Sigmoid colon (tissue), 6 donors: ENCODE measurements at regions not wholly inside any gene's neighbourhood (a gene's known extent, or its start where the extent isn't known, plus 50 kb on each side); places are given as distances from the start of the nearest gene placed in this dataset.
A peak's percentile ranks its signal among the peaks of the same experiment; 100 is the strongest.

ENCODE experiments used
- DNase-seq: peaks from one replicate; pipeline ENCODE4 v3.0.0-alpha.2; 2019
- H3K27ac ChIP-seq, 4 donors: fragments of 200-600 bp; sonication (generic); one replicate each; pipeline ENCODE4 v1.5.1; 2016 to 2019; ENCODE audit warnings: mild to moderate bottlenecking in 1 of 4
- H3K27me3 ChIP-seq, 3 donors: fragments of 200-600 bp; sonication (generic); one replicate each; pipeline ENCODE4 v1.5.1; 2019; ENCODE audit warnings: mild to moderate bottlenecking in 1 of 3
- H3K36me3 ChIP-seq, 4 donors: fragments of 200-600 bp; sonication (generic); one replicate each; pipeline ENCODE4 v1.5.1; 2016 to 2019
- H3K4me1 ChIP-seq, 4 donors: fragments of 200-600 bp; sonication (generic); one replicate each; pipeline ENCODE4 v1.5.1; 2017 to 2019
- H3K4me3 ChIP-seq, 4 donors: fragments of 200-600 bp; sonication (generic); one replicate each; pipeline ENCODE4 v1.5.1; 2017 to 2019; ENCODE audit warnings: mild to moderate bottlenecking in 2 of 4, moderate library complexity in 1 of 4
- H3K9me3 ChIP-seq, 4 donors: fragments of 200-600 bp in 3 of 4; sonication (generic) in 3 of 4; one replicate each; pipeline versions ENCODE4 v1.5.1 to v1.6.1; 2013 to 2019
- EP300 ChIP-seq, 4 donors: sonication (generic); formaldehyde crosslinking; IDR thresholded peaks; one replicate each; pipeline ENCODE4 v1.6.1; 2017; ENCODE audit warnings: antibody characterized with exemption in 4 of 4
- POLR2A ChIP-seq, 2 donors: fragments of 450-650 bp; IDR thresholded peaks; one replicate each; pipeline ENCODE4 v1.6.1; 2016; ENCODE audit warnings: antibody characterized with exemption in 2 of 2, mild to moderate bottlenecking in 2 of 2, moderate library complexity in 2 of 2
- POLR2AphosphoS5 ChIP-seq, 4 donors: sonication (generic); formaldehyde crosslinking; IDR thresholded peaks; one replicate each; pipeline ENCODE4 v1.6.1; 2017; ENCODE audit warnings: antibody characterized with exemption in 4 of 4
- WGBS, 2 donors: extraction: QIAGEN DNeasy Blood & Tissue Kit; methylation state at CpG; one replicate each; pipeline ENCODE4 v1.1.7; 2013; 5-methylcytosine and 5-hydroxymethylcytosine counted together
- intact Hi-C: fragments of 100-400 bp; cut with DNase I; formaldehyde crosslinking; loops from one replicate; pipeline ENCODE4 v1.15.1; 2023
- TF ChIP-seq, protein P1 (sequence below), 4 experiments: fragments of 450-650 bp in 3 of 4; fragments of 200-600 bp in 1 of 4; IDR thresholded peaks; one replicate each; pipeline ENCODE4 v1.5.1; 2016 to 2019; ENCODE audit warnings: antibody characterized with exemption in 4 of 4, mild to moderate bottlenecking in 3 of 4, moderate library complexity in 2 of 4
- donor health status: healthy with polysubstance abuse.
- donor health status: healthy.

DNA sequence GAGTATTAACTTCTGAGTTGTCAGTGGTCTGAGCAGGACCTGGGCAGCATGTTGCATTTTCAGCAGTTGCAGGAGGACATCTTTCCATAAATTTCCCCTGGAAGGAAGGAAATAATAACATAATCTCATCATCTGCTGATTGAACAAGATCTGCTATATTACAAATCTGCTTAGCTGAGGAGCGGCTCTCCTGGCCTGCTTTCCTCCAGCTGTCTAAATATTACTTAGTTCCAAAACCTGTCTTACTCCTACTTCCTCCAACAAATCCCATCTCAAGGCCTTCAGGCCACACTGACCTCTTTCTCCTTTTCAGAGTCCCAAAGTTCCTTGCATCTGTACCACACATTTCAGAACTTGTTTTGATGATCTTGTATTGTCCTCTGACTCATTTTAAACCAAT lies 364.4 kb upstream of the MCTP2 start:
- intact Hi-C loops: no loop called here
- DNase-seq: no peak
- 52 to 72% methylated on average over 1 of the region's 1 CpG for WGBS, 2 donors
- no peak overlapping the region for H3K27ac ChIP-seq
- no peaks in the 10 kb centered on the region for H3K9me3 ChIP-seq
- TF ChIP-seq POLR2AphosphoS5 (IDR thresholded peaks at IDR 0.05) (no peak), POLR2A (IDR thresholded peaks at IDR 0.05) (no peak), EP300 (IDR thresholded peaks at IDR 0.05) (no peak)
- TF ChIP-seq, protein P1, sequence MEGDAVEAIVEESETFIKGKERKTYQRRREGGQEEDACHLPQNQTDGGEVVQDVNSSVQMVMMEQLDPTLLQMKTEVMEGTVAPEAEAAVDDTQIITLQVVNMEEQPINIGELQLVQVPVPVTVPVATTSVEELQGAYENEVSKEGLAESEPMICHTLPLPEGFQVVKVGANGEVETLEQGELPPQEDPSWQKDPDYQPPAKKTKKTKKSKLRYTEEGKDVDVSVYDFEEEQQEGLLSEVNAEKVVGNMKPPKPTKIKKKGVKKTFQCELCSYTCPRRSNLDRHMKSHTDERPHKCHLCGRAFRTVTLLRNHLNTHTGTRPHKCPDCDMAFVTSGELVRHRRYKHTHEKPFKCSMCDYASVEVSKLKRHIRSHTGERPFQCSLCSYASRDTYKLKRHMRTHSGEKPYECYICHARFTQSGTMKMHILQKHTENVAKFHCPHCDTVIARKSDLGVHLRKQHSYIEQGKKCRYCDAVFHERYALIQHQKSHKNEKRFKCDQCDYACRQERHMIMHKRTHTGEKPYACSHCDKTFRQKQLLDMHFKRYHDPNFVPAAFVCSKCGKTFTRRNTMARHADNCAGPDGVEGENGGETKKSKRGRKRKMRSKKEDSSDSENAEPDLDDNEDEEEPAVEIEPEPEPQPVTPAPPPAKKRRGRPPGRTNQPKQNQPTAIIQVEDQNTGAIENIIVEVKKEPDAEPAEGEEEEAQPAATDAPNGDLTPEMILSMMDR (IDR thresholded peaks at IDR 0.05): no peak
- no peaks in the 10 kb centered on the region for H3K27me3 ChIP-seq
- H3K4me1 ChIP-seq: no peaks in the 10 kb centered on the region
- H3K4me3 ChIP-seq: no peak overlapping the region
- H3K36me3 ChIP-seq: no peaks in the 10 kb centered on the region

DNA sequence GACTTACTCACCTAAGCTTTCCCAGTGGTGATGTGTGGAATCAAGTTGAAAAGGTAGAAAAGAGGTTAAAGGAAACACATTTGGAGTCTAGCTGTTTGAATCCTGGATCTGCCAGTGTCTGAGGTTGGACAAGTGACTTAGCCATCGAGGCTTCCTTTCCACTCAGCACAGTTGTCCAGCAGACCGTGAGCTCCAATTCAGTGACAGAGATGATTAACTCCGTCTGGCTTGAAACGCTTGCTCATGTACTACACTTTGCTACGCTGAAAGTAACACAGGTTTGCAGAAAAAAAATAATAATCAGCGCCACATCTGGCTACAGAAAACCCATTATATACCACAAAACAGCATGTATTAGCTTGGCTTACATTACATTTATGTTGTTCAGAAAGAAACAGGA lies 364.9 kb upstream of the MCTP2 start:
- no peak overlapping the region for H3K27ac ChIP-seq
- H3K4me3 ChIP-seq: no peak overlapping the region
- intact Hi-C loops: no loop called here
- H3K27me3 ChIP-seq: no peaks in the 10 kb centered on the region
- no peaks in the 10 kb centered on the region for H3K4me1 ChIP-seq
- no peak for DNase-seq
- H3K9me3 ChIP-seq: no peaks in the 10 kb centered on the region
- TF ChIP-seq, protein P1 (IDR thresholded peaks at IDR 0.05): no peak
- WGBS, 2 donors: 76 to 80% methylated on average over 6 of the region's 6 CpGs
- no peaks in the 10 kb centered on the region for H3K36me3 ChIP-seq

DNA sequence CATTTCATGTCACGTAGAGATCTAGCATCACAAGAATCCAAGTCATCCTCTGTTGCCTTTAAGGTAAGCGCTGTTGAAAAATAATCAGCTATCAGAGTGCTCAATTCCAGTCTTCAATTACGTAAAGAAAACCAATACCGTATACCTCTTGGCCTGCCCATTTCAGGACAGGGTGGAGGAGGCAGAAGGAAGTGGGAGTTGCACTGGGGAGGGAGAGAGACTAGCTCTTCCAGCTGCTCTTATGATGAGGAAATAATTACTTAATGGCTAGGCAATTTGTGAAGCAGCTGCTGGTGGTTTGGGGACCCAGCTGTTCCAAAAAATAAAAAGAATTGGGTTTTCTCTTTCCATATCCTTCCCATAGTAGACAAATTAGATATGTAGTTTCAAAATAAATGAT lies 365.8 kb upstream of the MCTP2 start:
- H3K9me3 ChIP-seq: no peaks in the 10 kb centered on the region
- no peak for DNase-seq
- WGBS, 2 donors: 63 to 80% methylated on average over 4 of the region's 4 CpGs
- no peaks in the 10 kb centered on the region for H3K27me3 ChIP-seq
- H3K4me1 ChIP-seq: no peaks in the 10 kb centered on the region
- no peak overlapping the region for H3K27ac ChIP-seq
- no peaks in the 10 kb centered on the region for H3K36me3 ChIP-seq
- no peak overlapping the region for H3K4me3 ChIP-seq
- peak in 2 of 4 donors; percentile 21 to 30 for TF ChIP-seq POLR2AphosphoS5 (IDR thresholded peaks at IDR 0.05)
- no peak for TF ChIP-seq POLR2A (IDR thresholded peaks at IDR 0.05)
- TF ChIP-seq EP300 (IDR thresholded peaks at IDR 0.05): no peak
- TF ChIP-seq, protein P1 (IDR thresholded peaks at IDR 0.05): no peak
- intact Hi-C loops: no loop called here

DNA sequence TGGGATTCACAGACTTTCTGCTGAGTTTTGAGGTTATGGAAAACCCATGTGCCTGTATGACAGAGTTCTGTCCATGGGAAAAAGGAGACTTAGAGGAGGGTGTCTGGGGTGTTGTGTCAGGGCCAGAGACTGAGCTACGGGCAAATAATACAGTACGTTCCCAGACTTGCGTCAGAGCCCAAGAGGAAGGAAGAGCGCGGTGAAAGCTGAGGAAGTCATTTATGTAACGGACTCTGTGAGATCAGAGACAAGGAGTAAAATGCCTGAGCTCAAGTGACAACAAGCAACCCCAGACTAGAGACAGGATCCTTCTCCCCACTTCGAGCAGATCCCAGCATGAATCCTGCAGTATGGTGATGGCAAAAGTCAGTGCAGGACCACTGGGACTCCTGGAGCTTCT lies 368.6 kb upstream of the MCTP2 start:
- peak in 3 of 4 donors; percentile 51 to 82 (median 57) for TF ChIP-seq EP300 (IDR thresholded peaks at IDR 0.05)
- TF ChIP-seq, protein P1 (IDR thresholded peaks at IDR 0.05): no peak
- TF ChIP-seq POLR2A (IDR thresholded peaks at IDR 0.05): no peak
- peak in 3 of 4 donors; percentile 26 to 56 (median 49) for TF ChIP-seq POLR2AphosphoS5 (IDR thresholded peaks at IDR 0.05)

DNA sequence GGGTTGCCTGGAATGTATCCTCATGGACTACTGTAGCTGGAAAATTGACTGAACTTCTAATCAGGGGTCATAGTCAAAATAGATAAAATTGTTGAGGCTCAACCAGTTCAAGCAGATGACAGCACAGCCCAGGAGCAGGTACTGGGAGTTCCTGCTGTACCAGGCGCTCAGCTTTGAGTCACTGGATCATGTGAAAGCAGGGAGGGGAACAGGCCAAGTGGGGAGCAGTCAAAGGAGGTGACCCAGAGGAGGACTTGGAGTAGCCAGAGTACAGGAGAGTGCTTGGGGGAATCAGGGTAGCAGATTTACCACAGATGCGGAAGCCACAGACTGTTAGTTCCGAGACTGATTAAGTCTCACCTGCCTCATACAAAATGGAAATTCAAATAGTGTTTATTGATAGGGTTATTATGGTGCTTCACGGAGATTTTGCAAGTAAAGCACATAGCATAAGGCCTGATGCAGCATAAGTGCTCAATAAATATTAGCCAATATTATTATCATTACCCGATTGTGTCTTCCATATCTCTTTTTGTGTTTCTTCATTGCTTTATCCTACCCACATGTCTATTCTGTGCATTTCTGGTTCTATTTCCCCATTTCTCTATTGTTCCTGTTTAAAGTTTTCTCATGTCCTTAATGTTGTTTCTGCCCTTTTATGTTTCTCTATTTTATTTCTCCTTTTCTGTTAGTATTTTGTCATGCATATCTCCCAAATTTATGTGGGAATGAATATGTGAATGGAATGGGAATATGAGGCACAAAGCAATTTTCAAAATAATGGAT lies 369.2 kb upstream of the MCTP2 start:
- no peaks in the 10 kb centered on the region for H3K27me3 ChIP-seq
- WGBS, 2 donors: 74 to 84% methylated on average over 5 of the region's 5 CpGs
- H3K27ac ChIP-seq: peak overlapping the region in 3 of 4 donors; percentile 15 to 47 (median 44)
- H3K4me3 ChIP-seq: no peak overlapping the region
- DNase-seq: peak; percentile 65
- no peaks in the 10 kb centered on the region for H3K4me1 ChIP-seq
- no peaks in the 10 kb centered on the region for H3K36me3 ChIP-seq
- H3K9me3 ChIP-seq: no peaks in the 10 kb centered on the region
- intact Hi-C loops: no loop called here
- TF ChIP-seq EP300 (IDR thresholded peaks at IDR 0.05) (peak in 1 of 4 donors; percentile 10), POLR2AphosphoS5 (IDR thresholded peaks at IDR 0.05) (no peak)

More for the DNA sequence above, 368.6 kb upstream of the MCTP2 start:
- Histone ChIP-seq H3K4me1 (no peaks in the 10 kb centered on the region), H3K36me3 (no peaks in the 10 kb centered on the region), H3K27me3 (no peaks in the 10 kb centered on the region), H3K4me3 (no peak overlapping the region), H3K27ac (peak overlapping the region in 2 of 4 donors; percentile 2 to 47), H3K9me3 (no peaks in the 10 kb centered on the region)
- 48 to 76% methylated on average over 7 of the region's 7 CpGs for WGBS, 2 donors
- intact Hi-C loops: no loop called here
- DNase-seq: peak; percentile 73
